Mucosa of gallbladder (tissue), 1 donor: ENCODE measurements at regions not wholly inside any gene's neighbourhood (a gene's known extent, or its start where the extent isn't known, plus 50 kb on each side); places are given as distances from the start of the nearest gene placed in this dataset.
"Not testable (repeated sequence)": the region's sequence is repeated elsewhere in the genome, so short reads cannot be mapped to it uniquely, and the experiment has no call there.

ENCODE experiments used
- DNase-seq: peaks from one replicate; pipeline ENCODE4 v3.0.0-alpha.2; 2020; ENCODE audit warnings: low spot score
- donor health status: DM: no; HTN: no; CAD: no.

DNA sequence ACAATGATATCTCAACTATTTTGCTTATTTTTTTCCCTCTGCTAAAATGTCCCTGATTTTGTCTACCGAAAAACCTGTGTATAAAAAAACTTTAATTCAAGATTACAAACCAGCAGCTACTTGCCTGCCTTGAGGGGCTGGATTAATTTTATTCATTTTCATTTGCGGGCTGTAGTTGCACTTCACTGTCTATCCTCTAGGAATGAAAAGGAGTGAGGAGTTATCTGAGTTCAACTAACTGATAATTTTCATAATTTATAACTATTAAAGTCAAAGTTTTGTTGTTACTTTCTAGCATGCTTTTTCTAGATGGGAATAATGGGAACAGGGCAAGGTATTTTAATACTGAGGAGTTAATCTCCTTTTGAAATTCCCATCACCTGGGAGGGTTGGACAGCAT is 50.3 kb upstream of the AGTPBP1 start:
- not testable (repeated sequence) for DNase-seq

DNA sequence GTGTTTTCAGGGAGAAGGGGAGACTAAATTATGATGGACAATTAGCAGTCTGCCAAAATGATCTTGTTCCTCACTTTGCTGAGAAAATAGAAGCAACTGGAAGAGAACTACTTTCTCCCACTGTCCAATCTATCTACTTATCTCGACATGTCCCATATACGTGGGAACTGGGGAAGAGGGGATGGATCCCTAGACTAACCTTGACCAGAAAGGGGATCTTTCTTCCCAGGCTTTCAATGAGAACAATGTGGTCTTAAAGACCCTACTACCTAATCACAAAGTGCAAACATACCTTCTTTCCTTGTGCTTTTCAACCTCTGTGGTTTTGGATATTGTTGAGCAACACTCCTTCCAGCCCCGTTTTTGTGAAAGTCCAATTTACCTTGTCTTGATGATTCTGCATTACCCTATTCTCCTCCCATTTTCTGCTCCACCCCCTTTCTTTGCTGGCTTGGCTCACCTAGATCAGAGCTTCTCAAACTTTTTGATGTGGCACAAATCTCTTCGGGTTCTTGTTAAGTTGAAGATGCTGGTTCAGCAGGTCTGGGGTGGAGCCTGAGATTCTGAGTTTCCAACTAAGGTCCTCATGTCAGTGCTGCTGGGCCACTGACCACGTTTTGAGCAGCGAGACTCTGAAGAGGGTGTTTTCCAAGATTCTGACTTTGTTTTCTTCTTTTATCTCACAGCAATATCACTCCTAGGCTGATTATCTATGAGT is 61.4 kb upstream of the AGTPBP1 start:
- not testable (repeated sequence) for DNase-seq

GRCh38 chr9:85804847-85805133 is 63.0 kb upstream of the AGTPBP1 start:
- not testable (repeated sequence) for DNase-seq

GRCh38 chr9:85805134-85806005 is 63.6 kb upstream of the AGTPBP1 start:
- DNase-seq = peak; percentile 76

DNA sequence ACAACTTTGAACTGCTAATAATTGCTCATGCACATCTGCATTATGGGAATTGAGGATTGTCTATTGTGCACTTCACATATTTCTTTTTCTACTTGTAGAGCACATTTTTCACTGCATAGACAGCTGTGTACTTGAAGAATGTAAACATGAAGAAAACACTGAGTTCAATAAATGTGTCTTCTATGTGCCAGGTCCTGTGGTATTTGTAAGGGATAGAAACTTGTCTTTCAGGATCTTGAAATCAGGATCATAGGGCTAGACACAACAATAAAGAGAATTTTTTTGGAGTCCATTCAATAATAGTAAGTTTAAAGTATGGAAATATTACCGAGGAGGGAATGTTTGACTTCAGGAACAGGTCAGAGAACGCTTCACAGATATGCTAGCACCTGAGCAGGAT is 66.6 kb upstream of the AGTPBP1 start:
- not testable (repeated sequence) for DNase-seq

GRCh38 chr9:85813388-85813787 is 71.6 kb upstream of the AGTPBP1 start:
- DNase-seq = not testable (repeated sequence)

- not testable (repeated sequence) for DNase-seq
These were observed 73.0 kb upstream of the AGTPBP1 start for GRCh38 chr9:85814800-85815199.

DNA sequence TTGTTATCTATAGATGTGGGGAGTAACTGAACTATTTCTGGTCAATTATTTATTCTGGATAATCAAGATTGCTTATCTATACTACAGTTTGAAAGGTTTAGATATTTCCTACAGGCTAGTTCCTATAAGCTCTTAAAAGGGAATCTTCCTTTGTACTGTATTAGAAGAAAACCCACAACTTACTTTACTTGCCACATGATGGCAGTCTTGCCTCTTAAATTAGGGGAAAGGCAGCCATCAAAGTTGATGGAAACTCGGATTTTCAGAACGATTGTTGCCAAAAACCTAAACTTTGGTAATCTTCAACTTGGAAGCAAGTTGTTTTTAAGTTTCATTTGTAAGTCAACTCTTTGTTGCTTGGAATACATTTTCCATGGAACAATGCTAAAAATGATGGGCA is 77.2 kb upstream of the AGTPBP1 start:
- DNase-seq = not testable (repeated sequence)

GRCh38 chr9:85820598-85820997 is 78.8 kb upstream of the AGTPBP1 start:
- not testable (repeated sequence) for DNase-seq

GRCh38 chr9:85824949-85825348 is 83.2 kb upstream of the AGTPBP1 start:
- not testable (repeated sequence) for DNase-seq

DNA sequence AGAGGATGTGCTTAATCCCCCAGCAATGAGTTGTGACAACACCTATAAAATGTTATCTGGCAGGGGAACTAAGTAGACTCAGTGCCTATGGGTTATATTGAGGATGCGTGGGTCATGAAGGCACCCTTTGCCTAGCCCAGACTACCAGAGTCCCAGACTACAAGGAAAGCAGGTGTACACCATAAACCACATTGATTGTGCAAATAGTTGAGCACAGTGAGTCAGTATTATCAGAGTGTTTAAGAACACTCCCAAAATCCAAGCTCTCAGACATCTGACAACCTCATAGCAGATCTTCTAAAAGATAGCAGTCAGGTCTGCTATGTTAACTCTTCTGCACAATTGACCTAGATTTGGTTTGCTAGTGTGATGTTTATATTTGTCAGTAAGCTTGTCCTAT is 92.8 kb upstream of the AGTPBP1 start:
- DNase-seq = not testable (repeated sequence)

- not testable (repeated sequence) for DNase-seq
These were observed 97.0 kb upstream of the NAA35 start for GRCh38 chr9:85843949-85844348.

DNA sequence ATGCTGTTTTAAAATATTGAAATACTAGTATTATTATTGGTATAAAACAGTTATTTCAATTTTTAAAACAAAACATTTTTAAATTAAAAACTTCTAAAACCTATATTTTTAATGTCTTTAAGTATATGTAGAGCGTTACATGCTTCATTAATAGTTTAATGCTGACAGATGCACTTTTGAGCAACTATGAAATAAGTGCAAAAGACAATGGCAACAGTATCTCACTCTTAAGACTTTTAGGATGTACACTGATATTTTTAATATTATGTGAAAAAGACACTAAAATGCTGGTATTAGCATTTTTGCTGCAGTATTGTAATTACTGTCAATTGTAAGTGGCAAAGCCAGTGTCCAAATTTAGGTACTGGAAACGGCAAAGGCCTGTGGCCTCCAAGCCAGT is 93.2 kb upstream of the NAA35 start:
- not testable (repeated sequence) for DNase-seq

DNA sequence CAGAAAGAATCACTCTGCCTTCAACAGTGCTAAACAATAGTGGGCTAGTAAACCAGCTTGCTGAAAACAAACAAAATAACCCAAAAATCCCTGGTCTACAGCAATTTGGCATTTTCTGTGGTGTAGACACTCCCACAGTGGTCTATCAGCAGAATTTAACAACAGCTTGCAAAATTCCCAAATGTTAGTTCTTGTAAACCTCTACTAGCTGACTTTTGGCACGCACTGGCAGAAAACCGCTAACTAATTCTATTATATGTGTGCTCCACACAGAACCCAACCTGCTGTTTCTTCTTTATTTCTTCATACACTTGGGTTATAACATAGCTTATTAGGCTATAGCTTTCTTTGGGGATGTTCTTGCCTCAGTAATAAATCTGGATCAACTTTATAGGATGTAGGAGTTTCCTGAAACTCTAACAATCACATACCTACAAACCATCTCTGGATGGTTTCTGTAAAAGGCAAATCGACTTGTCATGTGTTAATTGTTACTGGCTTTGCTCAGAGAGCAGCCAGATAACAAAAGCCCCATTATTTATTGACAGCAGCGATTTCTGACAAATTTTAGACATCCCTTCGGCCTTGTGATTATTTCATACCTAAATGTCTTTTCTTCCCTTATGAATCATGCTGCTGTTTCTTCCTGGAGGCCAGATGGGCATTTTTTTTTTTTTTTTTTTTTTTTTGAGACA is 82.7 kb upstream of the NAA35 start:
- DNase-seq = no peak

DNA sequence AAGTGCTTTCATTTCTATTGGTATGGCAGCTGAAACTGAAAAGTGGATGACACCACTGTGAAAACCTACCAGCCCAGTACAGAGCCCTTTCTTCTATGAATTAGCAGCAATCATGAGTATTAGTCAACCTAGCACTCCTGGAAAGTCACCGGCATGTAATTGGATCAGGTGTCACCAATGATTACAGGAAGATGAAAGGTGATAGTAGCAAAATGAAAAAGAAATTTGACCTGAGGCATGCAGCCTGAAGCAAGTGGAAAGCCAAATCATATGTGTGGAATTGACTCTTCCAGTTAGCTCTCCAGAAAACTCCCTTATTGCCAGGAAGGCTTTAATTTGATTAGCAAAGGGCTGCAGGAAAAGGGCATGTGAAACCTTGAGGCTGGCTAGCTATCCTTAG is 81.2 kb upstream of the NAA35 start:
- DNase-seq = no peak

- DNase-seq = not testable (repeated sequence)
These were observed 79.1 kb upstream of the NAA35 start for GRCh38 chr9:85861882-85862281.

DNA sequence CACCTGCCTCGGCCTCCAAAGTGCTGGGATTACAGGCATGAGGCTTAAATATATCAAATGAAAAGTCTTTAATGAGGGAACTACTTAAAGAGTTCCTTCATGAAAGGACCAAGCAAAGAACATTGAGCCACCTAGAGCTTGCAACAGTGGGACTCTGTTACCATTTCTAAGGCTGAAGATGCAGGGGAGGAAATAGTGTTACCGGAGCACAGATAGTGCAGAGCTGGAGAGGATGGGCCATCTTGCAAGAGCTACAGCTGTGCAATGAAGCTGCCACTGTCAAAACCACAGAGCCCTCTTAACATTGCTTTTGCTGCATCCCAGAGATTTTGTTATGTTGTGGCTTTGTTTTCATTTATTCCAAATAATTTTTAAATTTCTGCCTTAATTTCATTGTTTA is 77.1 kb upstream of the NAA35 start:
- no peak for DNase-seq

DNA sequence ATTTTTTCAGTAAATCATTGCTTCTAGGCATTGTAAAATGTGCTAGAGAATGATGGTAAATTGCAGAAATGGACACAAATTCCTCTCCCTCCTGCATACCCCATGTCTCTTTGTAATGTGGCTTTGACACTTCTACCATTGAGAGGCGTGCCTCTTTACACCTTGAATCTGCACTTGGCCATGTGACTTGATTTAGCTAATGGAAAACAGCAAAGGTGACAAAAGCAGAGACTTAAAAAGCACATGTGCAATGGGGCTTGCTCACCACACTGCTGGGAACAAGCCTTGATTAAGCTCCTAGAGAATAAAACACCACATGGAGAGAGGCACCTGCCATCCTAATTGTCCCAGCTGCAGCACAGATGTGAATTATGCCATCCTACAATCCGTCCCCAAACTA is 69.9 kb upstream of the NAA35 start:
- DNase-seq = no peak

DNA sequence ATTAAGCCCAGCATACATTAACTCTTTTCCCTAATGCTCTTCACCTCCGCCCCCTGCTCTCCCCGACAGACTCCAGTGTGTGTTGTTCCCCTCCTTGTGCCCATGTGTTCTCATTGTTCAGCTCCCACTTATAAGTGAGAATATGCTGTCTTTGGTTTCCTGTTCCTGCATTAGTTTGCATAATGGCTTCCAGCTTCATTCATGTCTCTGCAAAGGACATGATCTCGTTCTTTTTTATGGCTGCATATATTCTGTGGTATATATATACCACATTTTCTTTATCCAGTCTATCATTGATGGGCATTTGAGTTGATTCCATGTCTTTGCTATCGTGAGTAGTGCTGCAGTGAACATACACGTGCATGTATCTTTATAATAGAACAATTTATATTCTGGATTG is 69.3 kb upstream of the NAA35 start:
- not testable (repeated sequence) for DNase-seq

GRCh38 chr9:85872463-85872862 is 68.5 kb upstream of the NAA35 start:
- DNase-seq = no peak

- no peak for DNase-seq
These were observed 64.3 kb upstream of the NAA35 start for GRCh38 chr9:85876628-85877027.

- DNase-seq = not testable (repeated sequence)
These were observed 61.9 kb upstream of the NAA35 start for GRCh38 chr9:85878872-85879597.
